Kidney tubule cell (primary cell): ENCODE measurements at regions not wholly inside any gene's neighbourhood (a gene's known extent, or its start where the extent isn't known, plus 50 kb on each side); places are given as distances from the start of the nearest gene placed in this dataset.

ENCODE experiments used
- DNase-seq: peaks from one replicate; pipeline ENCODE4 v3.0.0-alpha.2; 2018; ENCODE audit warnings: low spot score

- no peak for DNase-seq
These were observed 423.6 kb downstream of the HAO1 start for GRCh38 chr20:7516621-7517111.

GRCh38 chr20:7520361-7520760, 419.9 kb downstream of the HAO1 start:
- peak; percentile 70 for DNase-seq

GRCh38 chr20:7523288-7523687, 417.0 kb downstream of the HAO1 start:
- peak; percentile 48 for DNase-seq

- DNase-seq = no peak
These were observed 400.2 kb downstream of the HAO1 start for GRCh38 chr20:7540018-7540417.

GRCh38 chr20:7540923-7541322, 399.3 kb downstream of the HAO1 start:
- DNase-seq = no peak

GRCh38 chr20:7571101-7571500, 369.2 kb downstream of the HAO1 start:
- DNase-seq = no peak

- no peak for DNase-seq
These were observed 368.7 kb downstream of the HAO1 start for GRCh38 chr20:7571521-7572055.

- peak; percentile 55 for DNase-seq
These were observed 360.4 kb downstream of the HAO1 start for GRCh38 chr20:7579888-7580287.

GRCh38 chr20:7585126-7585679, 355.1 kb downstream of the HAO1 start:
- no peak for DNase-seq

- DNase-seq = no peak
These were observed 353.8 kb downstream of the HAO1 start for GRCh38 chr20:7586481-7586880.

GRCh38 chr20:7589164-7589563, 351.1 kb downstream of the HAO1 start:
- no peak for DNase-seq

- DNase-seq = no peak
These were observed 343.7 kb downstream of the HAO1 start for GRCh38 chr20:7596541-7596940.

- no peak for DNase-seq
These were observed 338.8 kb downstream of the HAO1 start for GRCh38 chr20:7601431-7601830.

GRCh38 chr20:7606941-7607340, 333.3 kb downstream of the HAO1 start:
- no peak for DNase-seq

GRCh38 chr20:7608250-7608649, 332.0 kb downstream of the HAO1 start:
- DNase-seq = no peak

GRCh38 chr20:7609251-7609650, 331.0 kb downstream of the HAO1 start:
- DNase-seq = no peak

- no peak for DNase-seq
These were observed 329.6 kb downstream of the HAO1 start for GRCh38 chr20:7610681-7611080.

GRCh38 chr20:7617797-7618196, 322.5 kb downstream of the HAO1 start:
- no peak for DNase-seq

- DNase-seq = no peak
These were observed 317.8 kb downstream of the HAO1 start for GRCh38 chr20:7622399-7622961.

GRCh38 chr20:7624886-7625285, 315.4 kb downstream of the HAO1 start:
- DNase-seq = no peak

- peak; percentile 23 for DNase-seq
These were observed 312.3 kb downstream of the HAO1 start for GRCh38 chr20:7627734-7628663.

GRCh38 chr20:7629880-7630279, 310.4 kb downstream of the HAO1 start:
- DNase-seq = no peak

- no peak for DNase-seq
These were observed 303.1 kb downstream of the HAO1 start for GRCh38 chr20:7637184-7637583.
